GM12873 (cell line): ENCODE measurements at regions not wholly inside any gene's neighbourhood (a gene's known extent, or its start where the extent isn't known, plus 50 kb on each side); places are given as distances from the start of the nearest gene placed in this dataset.

Source experiments
- TF ChIP-seq, protein P1 (sequence below): IDR thresholded peaks from 2 replicates; pipeline ENCODE4 v1.5.1; 2012; ENCODE audit warnings: low read depth, mild to moderate bottlenecking, moderate library complexity, low read length, control low read depth; ENCODE audit not compliant: insufficient read depth; ENCODE audit errors: missing control alignments

DNA sequence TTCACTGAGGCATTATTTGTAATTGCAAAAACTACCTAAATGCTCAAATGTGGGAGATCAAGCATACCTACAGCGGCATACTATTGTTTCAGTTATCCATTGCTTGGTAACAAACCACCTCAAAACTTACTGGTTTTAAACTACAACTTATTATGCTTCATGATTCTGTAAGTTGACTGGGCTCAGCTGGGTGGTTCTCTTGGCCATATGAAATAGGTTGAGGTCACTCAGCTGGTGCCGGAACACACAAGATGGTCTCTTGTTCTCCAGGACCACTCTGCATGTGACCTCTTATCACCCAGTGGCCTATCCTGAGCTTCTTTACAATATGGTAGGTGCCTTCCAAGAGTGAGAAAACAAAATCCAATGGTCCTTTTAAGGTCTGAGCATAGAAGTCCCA, 195.4 kb upstream of the FGGY start:
- TF ChIP-seq, protein P1, sequence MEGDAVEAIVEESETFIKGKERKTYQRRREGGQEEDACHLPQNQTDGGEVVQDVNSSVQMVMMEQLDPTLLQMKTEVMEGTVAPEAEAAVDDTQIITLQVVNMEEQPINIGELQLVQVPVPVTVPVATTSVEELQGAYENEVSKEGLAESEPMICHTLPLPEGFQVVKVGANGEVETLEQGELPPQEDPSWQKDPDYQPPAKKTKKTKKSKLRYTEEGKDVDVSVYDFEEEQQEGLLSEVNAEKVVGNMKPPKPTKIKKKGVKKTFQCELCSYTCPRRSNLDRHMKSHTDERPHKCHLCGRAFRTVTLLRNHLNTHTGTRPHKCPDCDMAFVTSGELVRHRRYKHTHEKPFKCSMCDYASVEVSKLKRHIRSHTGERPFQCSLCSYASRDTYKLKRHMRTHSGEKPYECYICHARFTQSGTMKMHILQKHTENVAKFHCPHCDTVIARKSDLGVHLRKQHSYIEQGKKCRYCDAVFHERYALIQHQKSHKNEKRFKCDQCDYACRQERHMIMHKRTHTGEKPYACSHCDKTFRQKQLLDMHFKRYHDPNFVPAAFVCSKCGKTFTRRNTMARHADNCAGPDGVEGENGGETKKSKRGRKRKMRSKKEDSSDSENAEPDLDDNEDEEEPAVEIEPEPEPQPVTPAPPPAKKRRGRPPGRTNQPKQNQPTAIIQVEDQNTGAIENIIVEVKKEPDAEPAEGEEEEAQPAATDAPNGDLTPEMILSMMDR, result no peak

GRCh38 chr1:59103457-59103856, 193.4 kb upstream of the FGGY start:
- TF ChIP-seq, protein P1, result no peak

DNA sequence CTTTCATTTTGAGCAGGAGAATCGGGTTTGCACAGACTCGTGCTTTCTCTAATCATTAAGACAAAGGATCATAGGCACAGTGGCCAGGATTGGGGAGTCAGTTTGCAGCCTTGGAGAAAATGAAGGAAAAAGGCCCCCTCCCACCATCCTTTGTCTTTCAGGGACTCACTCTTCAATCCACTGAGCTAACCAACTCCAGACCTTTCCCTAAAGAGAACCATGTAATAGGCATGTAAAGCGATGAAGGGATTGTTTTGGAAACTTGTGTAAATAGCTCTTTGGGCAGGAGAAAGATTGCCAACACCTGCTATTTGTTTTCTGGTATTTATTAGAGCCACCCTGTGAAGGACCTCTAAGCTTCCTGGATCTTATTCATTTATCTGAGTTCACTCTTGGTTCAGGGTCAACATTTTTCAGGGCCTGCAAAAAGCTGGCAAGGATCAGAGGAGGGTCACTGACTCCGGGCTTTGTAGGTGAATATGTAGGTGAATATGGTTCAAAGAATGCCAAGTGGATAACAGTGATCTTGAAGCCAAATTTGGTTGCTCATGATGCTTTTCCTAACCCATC, 192.6 kb upstream of the FGGY start:
- TF ChIP-seq, protein P1, result no peak

DNA sequence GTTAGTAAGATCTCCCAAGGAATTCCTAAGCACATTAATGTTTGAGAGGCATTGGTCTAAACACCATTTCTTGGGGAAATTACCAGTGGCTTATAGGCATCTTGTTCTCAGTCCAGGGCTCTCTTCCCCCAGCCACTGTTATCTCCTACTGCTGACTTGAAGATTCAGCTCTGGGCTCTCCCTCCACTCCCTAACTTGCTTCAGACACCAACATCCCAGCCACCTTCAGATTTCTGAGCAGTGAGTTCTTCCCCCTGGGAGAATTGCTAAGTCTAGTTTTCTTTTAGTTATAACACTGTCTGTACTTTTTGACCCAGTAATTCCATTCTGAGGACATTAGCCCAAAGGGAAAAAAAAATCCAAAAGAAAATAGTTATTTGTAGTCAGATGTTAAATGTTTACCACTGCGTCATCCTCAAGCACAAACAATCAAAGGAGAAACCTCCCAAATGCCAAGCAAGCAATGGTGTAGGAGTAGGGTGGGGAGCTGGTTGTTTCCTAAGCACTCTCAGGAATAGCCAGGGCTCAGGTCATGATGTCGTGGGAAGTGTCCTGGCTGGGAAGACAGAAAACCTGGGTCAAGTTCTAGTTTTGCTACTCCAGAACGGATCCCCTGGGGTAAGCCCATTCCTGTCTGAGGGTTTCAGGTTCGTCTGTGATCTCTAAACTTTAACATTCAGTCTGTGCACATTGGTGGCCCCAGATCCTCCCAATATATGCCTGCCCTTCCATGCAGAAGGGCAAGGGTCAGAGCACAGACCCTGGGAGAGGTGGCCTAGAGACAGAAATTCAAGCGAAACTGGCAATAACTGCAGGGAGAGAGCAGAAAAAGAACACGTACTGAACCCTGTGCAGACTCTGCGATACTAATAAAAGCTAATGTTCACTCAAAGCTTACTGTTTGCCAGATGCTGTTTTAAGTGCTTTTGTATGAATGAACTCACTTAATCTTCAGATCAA, 191.1 kb upstream of the FGGY start:
- TF ChIP-seq, protein P1, result no peak

GRCh38 chr1:59107516-59107915, 189.4 kb upstream of the FGGY start:
- TF ChIP-seq, protein P1, result no peak

GRCh38 chr1:59107916-59108315, 189.0 kb upstream of the FGGY start:
- TF ChIP-seq, protein P1, result no peak

DNA sequence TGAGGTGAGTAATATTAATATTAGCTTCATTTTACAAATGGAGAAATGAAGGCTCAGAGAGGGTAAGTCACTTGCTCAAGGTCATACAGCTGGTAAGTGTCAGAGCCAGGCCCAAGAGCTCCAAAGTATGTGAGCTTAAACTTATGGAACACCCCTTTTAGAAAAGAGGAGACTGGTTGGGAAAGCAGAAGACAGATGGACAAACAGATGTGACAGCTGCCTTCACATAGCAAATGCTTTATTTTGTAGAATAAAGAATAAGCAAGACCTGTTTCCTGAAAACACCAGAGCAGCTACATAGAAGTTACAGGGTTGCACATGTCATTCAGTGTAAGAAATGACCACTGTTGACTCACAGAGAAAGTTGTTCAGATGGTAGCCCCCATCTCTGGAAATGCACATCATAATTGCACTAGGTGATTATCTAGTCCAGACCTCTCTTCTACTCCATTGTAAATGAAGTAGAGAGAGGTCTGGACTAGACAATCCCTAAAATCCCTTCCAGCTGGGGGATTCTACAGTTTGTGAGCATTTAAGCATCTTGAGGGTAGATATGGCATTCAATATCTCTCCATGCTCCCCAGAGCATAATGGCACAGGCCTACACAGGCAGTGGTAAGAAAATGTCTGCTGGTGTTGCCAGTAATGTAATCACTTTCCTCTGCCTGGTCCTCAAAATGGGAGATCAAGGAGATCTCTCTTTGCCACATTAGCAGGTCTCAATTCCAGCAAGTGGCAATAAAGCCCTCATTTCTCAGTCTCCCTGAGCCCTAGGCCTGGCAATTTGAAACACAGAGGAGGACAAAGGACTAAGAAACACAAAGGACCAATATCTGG, 188.2 kb upstream of the FGGY start:
- TF ChIP-seq, protein P1, result no peak
